K562 (cell line): ENCODE measurements at regions not wholly inside any gene's neighbourhood (a gene's known extent, or its start where the extent isn't known, plus 50 kb on each side); places are given as distances from the start of the nearest gene placed in this dataset.

Source experiments
- ATAC-seq: fragments of 200-7000 bp; cut with Tn5 transposase; 3 replicates; pipeline ENCODE4 v1.9.1; 2020; ENCODE audit warnings: moderate library complexity
- BruUV-seq: library from RNA; stranded (reverse); fragments of 400-500 nt; replicated peaks from 2 replicates; lab custom pipeline; 2021; lab: Mats Ljungman, UMichigan
- CTCF ChIA-PET: fragments of 300-600 bp; formaldehyde crosslinking; extraction: SDS; loops from one replicate; lab custom pipeline; 2021; ENCODE audit warnings: low intra/inter-chr PET ratio; lab: Yijun Ruan, JAX
- POLR2A ChIA-PET: fragments of 300-600, 350-650 bp; sonication (Branson Sonifier 250); formaldehyde crosslinking; extraction: SDS; loops from one replicate; lab custom pipeline; 2021; ENCODE audit warnings: antibody characterized with exemption, inconsistent platforms; lab: Yijun Ruan, JAX
- DNase-seq, 4 experiments: peaks; one replicate each; pipeline versions ENCODE4 v3.0.0 to v3.0.0-alpha.2; 2011 to 2018; ENCODE audit warnings: low spot score in 3 of 4, mixed read lengths in 3 of 4; ENCODE audit errors: extremely low read depth in 1 of 4
- FAIRE-seq: peaks from 2 replicates; lab custom pipeline; 2011; peaks lifted over from hg19 to GRCh38; lab: Jason Lieb, UNC
- H2AFZ ChIP-seq: 2 replicates; pipeline ENCODE4 v1.6.0; 2011; ENCODE audit warnings: low read depth, low read length, control low read depth, inconsistent platforms
- H3K27ac ChIP-seq: fragments of 200-600 bp; 3 replicates; pipeline ENCODE4 v1.8.0; 2011; ENCODE audit warnings: low read depth, mild to moderate bottlenecking, control low read depth, inconsistent platforms, low read length, moderate library complexity, mixed read lengths; ENCODE audit errors: extremely low read depth
- H3K27me3 ChIP-seq, 2 experiments: fragments of 300-600 bp in 1 of 2; 2 replicates in 1 of 2; 3 replicates in 1 of 2; pipeline versions ENCODE4 v1.6.0 to v1.8.0; 2011; ENCODE audit warnings: inconsistent platforms in 2 of 2, low read length in 2 of 2, mild to moderate bottlenecking in 1 of 2, mixed read lengths in 1 of 2, moderate library complexity in 1 of 2; ENCODE audit not compliant: control insufficient read depth in 2 of 2, insufficient read depth in 2 of 2
- H3K36me3 ChIP-seq: fragments of 300-600 bp; 3 replicates; pipeline ENCODE4 v1.8.0; 2011; ENCODE audit warnings: mild to moderate bottlenecking, low read length, inconsistent platforms; ENCODE audit not compliant: control insufficient read depth, insufficient read depth
- H3K4me1 ChIP-seq, 2 experiments: fragments of 200-600 bp in 1 of 2; replicated peaks in 1 of 2; 2 replicates in 1 of 2; 3 replicates in 1 of 2; pipeline versions ENCODE4 v1.5.1 to v1.8.0; 2011; ENCODE audit warnings: inconsistent platforms in 2 of 2, low read length in 2 of 2, mild to moderate bottlenecking in 1 of 2, mixed read lengths in 1 of 2, moderate library complexity in 1 of 2; ENCODE audit not compliant: control insufficient read depth in 2 of 2, insufficient read depth in 2 of 2
- H3K4me2 ChIP-seq: 2 replicates; pipeline ENCODE4 v1.6.1; 2011; ENCODE audit warnings: low read length, control low read depth, inconsistent platforms, mixed read lengths; ENCODE audit not compliant: insufficient read depth
- H3K4me3 ChIP-seq: fragments of 200-600 bp; sonication (generic), shearing (Covaris generic); 2 replicates; pipeline ENCODE4 v1.5.1; 2016; ENCODE audit warnings: control low read depth, inconsistent platforms
- H3K79me2 ChIP-seq: fragments of 200-600 bp; 3 replicates; pipeline ENCODE4 v1.8.0; 2011; ENCODE audit warnings: low read length, inconsistent platforms; ENCODE audit not compliant: control insufficient read depth, insufficient read depth
- H3K9ac ChIP-seq, 2 experiments: 2 replicates each; pipeline versions ENCODE4 v1.6.0 to v1.6.1; 2011; ENCODE audit warnings: low read depth in 2 of 2, low read length in 2 of 2, control low read depth in 1 of 2, inconsistent platforms in 1 of 2, mild to moderate bottlenecking in 1 of 2, mixed read lengths in 1 of 2; ENCODE audit not compliant: insufficient read depth in 1 of 2
- H3K9me1 ChIP-seq: one replicate; pipeline ENCODE4 v1.6.0; 2011; ENCODE audit warnings: inconsistent platforms, mild to moderate bottlenecking, low read length, moderate library complexity; ENCODE audit not compliant: control insufficient read depth, insufficient read depth
- H3K9me3 ChIP-seq: replicated peaks from 2 replicates; pipeline ENCODE4 v1.5.1; 2011; ENCODE audit warnings: low read depth, low read length, inconsistent platforms; ENCODE audit not compliant: control insufficient read depth, insufficient read depth
- H4K20me1 ChIP-seq: replicated peaks from 2 replicates; pipeline ENCODE4 v1.6.1; 2011; ENCODE audit warnings: low read length, inconsistent platforms, mixed read lengths; ENCODE audit not compliant: control insufficient read depth, insufficient read depth
- FUS ChIP-seq: fragments of 200-400 bp; formaldehyde crosslinking; optimal IDR thresholded peaks from 2 replicates; pipeline ENCODE3; 2017; ENCODE audit warnings: low read depth, low read length
- HOXB6 ChIP-seq: fragments of 250-450 bp; sonication (Bioruptor Pico); IDR thresholded peaks from 2 replicates; pipeline ENCODE4 v1.5.1; 2022; ENCODE audit warnings: mild to moderate bottlenecking, borderline replicate concordance
- MITF ChIP-seq: IDR thresholded peaks from 2 replicates; pipeline ENCODE4 v1.6.1; 2014; ENCODE audit warnings: antibody characterized with exemption
- MYBL2 ChIP-seq, 2 experiments: fragments of 450-650 bp in 1 of 2; sonication (generic) in 1 of 2; formaldehyde crosslinking in 1 of 2; IDR thresholded peaks; 2 replicates each; pipeline versions ENCODE4 v1.6.1 to v1.8.1; 2017 to 2022; ENCODE audit warnings: borderline replicate concordance in 1 of 2, inconsistent platforms in 1 of 2, low read depth in 1 of 2, mild to moderate bottlenecking in 1 of 2, missing genetic modification reagents in 1 of 2, moderate library complexity in 1 of 2
- POLR2A ChIP-seq: fragments of 450-650 bp; conservative IDR thresholded peaks from 2 replicates; pipeline ENCODE4 v1.6.1; 2016
- ZBTB17 ChIP-seq: fragments of 450-650 bp; formaldehyde crosslinking; IDR thresholded peaks from 2 replicates; pipeline ENCODE4 v1.4.0; 2020; ENCODE audit warnings: mild to moderate bottlenecking
- ZNF696 ChIP-seq: fragments of 250-450 bp; sonication (Bioruptor Pico); conservative IDR thresholded peaks from 2 replicates; pipeline ENCODE4 v1.4.0; 2020; ENCODE audit warnings: mild to moderate bottlenecking, moderate library complexity
- ZNF75A ChIP-seq: fragments of 450-650 bp; formaldehyde crosslinking; IDR thresholded peaks from 2 replicates; pipeline ENCODE4 v1.4.0; 2020; ENCODE audit warnings: mild to moderate bottlenecking
- WGBS: fragments of 100-300 bp; shearing (Covaris generic); methylation state at CpG from one replicate; pipeline ENCODE4 v1.1.6; 2016; ENCODE audit warnings: low coverage, mixed read lengths; ENCODE audit not compliant: insufficient coverage; ENCODE audit errors: missing lambda C conversion rate; 5-methylcytosine and 5-hydroxymethylcytosine counted together
- in situ Hi-C: fragments of 300-500 bp; cut with MboI; formaldehyde crosslinking; loops from 4 replicates; pipeline ENCODE4 v1.15.0; 2018; ENCODE audit warnings: inconsistent platforms, mixed read lengths
- intact Hi-C: fragments of 100-400 bp; cut with micrococcal nuclease; formaldehyde crosslinking; loops from 2 replicates; pipeline ENCODE4 v1.14.2; 2022
- TF ChIP-seq, protein P1 (sequence below): fragments of 450-650 bp; IDR thresholded peaks from 2 replicates; pipeline ENCODE4 v1.6.1; 2016; ENCODE audit warnings: antibody characterized with exemption
- TF ChIP-seq, protein P2 (sequence below): sonication (generic); formaldehyde crosslinking; IDR thresholded peaks from 2 replicates; pipeline ENCODE4 v1.8.1; 2022; ENCODE audit warnings: missing genetic modification reagents

DNA sequence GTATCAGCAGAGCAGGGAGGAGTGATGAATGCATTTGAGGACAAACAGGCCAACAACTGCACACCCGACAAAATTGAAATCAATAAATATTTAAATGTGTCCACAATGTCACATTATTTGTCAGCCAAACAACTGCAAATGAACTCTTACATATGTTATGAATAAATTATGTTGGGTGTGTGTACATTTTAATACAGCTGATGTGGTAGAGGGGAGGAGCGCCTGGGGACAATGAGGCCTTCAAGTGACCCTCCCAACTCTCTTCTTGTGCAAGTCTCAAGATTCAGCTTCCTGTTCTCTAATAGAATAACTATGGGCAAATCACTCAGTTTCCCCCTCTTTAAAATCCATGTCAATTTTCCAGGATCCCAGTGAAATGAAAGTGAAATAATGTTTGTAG, 303.2 kb downstream of the TSHZ3 start (continued):
- TF ChIP-seq MITF (no peak), ZNF75A (CRISPR knock-in tag) (no peak), HOXB6 (CRISPR knock-in tag) (no peak), POLR2A (no peak), ZNF696 (no peak)
- TF ChIP-seq, protein P1, sequence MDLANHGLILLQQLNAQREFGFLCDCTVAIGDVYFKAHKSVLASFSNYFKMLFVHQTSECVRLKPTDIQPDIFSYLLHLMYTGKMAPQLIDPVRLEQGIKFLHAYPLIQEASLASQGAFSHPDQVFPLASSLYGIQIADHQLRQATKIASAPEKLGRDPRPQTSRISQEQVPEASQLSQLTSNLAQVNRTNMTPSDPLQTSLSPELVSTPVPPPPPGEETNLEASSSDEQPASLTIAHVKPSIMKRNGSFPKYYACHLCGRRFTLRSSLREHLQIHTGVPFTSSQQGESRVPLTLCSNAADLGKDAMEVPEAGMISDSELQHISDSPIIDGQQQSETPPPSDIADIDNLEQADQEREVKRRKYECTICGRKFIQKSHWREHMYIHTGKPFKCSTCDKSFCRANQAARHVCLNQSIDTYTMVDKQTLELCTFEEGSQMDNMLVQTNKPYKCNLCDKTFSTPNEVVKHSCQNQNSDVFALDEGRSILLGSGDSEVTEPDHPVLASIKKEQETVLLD = no peak
- TF ChIP-seq, protein P2, sequence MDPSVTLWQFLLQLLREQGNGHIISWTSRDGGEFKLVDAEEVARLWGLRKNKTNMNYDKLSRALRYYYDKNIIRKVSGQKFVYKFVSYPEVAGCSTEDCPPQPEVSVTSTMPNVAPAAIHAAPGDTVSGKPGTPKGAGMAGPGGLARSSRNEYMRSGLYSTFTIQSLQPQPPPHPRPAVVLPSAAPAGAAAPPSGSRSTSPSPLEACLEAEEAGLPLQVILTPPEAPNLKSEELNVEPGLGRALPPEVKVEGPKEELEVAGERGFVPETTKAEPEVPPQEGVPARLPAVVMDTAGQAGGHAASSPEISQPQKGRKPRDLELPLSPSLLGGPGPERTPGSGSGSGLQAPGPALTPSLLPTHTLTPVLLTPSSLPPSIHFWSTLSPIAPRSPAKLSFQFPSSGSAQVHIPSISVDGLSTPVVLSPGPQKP (CRISPR knock-in tag) = no peak
- TF ChIP-seq, all 486 proteins: peak for 0

GRCh38 chr19:31041461-31041860, 307.8 kb downstream of the TSHZ3 start:
- Histone ChIP-seq H3K27me3 (no peaks in the 10 kb centered on the region), H3K4me2 (no peak overlapping the region), H3K36me3 (no peaks in the 10 kb centered on the region), H3K9me3 (no peaks in the 10 kb centered on the region), H3K27ac (no peak overlapping the region), H3K4me1 (no peaks in the 10 kb centered on the region), H3K4me3 (no peak overlapping the region), H3K79me2 (no peaks in the 10 kb centered on the region), H2AFZ (no peak overlapping the region), H3K9ac (no peak overlapping the region), H3K9me1 (no peaks in the 10 kb centered on the region), H4K20me1 (no peaks in the 10 kb centered on the region)
- DNase-seq = no peak
- no peak for ATAC-seq
- TF ChIP-seq FUS = no peak
- no peak for TF ChIP-seq ZBTB17 (CRISPR knock-in tag)
- TF ChIP-seq MYBL2 (IDR thresholded peaks at IDR 0.05; ENCODE audit: low read depth) = no peak
- TF ChIP-seq MYBL2 (CRISPR knock-in tag; IDR thresholded peaks at IDR 0.05; ENCODE audit: borderline replicate concordance) = no peak
- BruUV-seq = no TSS peak
- intact Hi-C loops (no loop called here), in situ Hi-C loops (no loop called here)
- FAIRE-seq = no peak
- ChIA-PET CTCF (no interaction called here), POLR2A (no interaction called here)
- WGBS = 0% methylated on average over 2 of the region's 2 CpGs
